Medulla oblongata (tissue), 1 donor: ENCODE measurements at regions not wholly inside any gene's neighbourhood (a gene's known extent, or its start where the extent isn't known, plus 50 kb on each side); places are given as distances from the start of the nearest gene placed in this dataset.
A peak's percentile ranks its signal among the peaks of the same experiment; 100 is the strongest.
"Not testable (repeated sequence)": the region's sequence is repeated elsewhere in the genome, so short reads cannot be mapped to it uniquely, and the experiment has no call there.

Experiments used
- DNase-seq: peaks from one replicate; pipeline ENCODE4 v3.0.0-alpha.2; 2015; ENCODE audit errors: extremely low spot score

DNA sequence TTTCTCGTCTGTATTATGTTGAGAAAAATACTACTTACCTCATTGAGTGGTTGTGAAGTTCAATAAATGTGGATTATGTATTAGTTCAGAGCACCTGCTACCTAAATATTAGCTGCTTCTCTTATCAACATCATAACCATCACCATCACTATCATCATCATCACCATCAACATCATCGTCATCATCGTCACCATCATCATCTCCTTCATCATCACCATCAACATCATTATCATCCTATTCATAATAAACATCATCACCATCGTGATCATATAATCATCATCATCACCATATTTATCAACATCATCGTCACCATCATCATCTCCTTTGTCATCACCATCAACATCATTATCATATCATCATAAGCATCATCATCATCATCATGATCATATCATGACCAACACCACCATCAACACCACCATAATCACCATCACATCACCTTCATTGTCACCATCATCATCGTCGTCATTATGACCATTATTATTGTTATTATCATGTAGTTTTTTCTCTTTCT, 181.0 kb upstream of the ADCY2 start:
- no peak for DNase-seq

DNA sequence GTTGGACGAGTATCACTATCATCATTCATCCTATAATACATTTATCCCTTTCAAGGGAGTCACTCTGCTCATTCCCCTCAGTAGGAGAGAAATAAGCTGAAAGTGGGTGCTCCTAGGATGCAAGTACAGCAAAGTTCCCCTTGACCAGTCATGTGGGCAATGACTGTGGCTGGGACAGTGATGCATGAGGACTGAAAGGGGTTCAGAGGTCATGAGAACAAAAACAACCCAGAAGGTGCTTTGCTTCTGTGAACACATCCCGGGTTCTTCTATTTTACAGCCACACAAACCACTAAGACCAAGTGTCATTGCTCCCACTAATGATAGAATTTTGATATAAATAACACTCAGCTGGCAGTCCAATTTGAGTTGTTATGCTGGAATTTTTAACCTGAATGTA, 177.8 kb upstream of the ADCY2 start:
- no peak for DNase-seq

DNA sequence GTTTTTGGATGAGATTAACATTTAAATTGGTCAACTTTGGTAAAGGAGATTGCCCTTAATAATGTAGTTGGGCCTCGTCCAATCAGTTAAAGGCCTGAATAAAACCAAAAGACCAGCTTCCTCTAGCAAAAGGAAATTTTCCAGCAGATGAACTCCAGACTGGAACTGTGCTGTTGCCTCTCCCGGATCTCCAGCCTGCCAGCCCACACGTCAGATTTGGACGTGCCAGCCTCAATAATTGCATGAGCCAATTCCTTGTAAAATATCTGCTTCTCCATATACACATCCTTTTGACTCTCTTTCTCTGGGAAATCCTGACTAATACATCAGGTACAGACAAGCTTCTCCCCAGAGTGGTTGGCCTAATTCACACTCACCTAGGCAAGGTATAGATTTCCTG, 175.8 kb upstream of the ADCY2 start:
- DNase-seq: no peak

DNA sequence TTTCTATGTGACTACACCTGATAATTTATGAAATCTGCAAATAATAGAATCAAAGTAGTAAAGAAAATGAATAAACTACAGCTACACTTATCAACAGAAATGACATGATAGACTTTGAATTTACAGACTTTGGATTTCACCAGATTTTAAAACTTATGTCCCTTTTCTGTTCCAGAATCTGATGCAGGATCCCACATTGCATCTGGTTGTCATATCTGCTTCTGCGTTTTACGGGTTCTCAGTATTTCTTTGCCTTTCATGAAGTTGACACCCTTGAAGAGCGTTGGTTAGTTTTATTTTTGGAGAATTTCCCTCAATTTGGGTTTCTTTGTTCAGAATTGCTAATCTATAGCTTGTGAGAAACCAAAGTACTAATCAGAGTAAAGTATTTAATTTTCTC, 174.9 kb upstream of the ADCY2 start:
- no peak for DNase-seq

DNA sequence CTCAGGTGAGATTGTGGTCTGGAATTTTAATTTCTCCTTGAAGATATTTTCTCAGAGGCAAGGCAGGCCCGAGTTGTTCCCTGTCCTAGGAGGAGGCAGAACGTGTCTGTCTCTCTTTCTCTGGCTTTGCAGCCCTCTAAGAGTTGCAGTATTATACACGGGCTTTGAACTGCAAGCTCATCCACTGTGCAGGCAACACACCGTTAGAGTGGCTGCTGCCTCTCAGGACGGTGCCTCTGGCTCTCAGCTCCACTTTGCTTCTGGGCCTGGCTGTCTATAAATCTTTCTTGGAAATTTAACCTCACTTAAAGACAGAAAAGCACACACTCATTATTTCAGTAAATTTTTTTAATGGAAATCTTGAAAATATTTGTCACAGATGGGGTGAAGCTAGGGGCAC, 170.1 kb upstream of the ADCY2 start:
- no peak for DNase-seq

DNA sequence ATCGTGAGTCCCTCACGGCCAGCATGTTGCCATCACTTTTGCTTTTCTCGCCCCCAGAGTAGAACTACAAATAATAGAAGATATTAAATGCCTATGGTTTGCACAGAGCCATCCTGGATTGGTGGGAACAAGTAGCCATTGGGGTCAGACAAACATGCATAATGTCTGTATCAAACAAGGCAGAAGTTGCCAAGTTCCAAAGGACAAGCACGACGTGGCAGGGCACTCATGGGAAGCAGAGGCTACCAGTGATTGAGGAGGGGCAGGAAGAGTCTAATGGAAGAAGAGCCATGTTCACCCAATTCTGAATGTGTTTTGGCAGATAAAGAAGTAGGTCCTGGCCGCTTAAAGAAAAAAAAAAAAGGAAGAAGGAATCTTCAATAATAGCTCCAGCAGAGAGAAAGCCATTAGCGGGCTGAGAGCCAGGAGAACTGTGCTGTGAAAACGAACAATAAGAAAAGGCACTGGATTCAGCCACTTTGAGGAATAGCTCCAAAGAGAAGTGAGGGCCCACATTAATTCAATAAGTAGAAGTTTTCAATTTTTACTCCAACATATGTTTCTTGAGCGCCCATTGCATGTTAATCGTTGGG, 153.7 kb upstream of the ADCY2 start:
- no peak for DNase-seq

DNA sequence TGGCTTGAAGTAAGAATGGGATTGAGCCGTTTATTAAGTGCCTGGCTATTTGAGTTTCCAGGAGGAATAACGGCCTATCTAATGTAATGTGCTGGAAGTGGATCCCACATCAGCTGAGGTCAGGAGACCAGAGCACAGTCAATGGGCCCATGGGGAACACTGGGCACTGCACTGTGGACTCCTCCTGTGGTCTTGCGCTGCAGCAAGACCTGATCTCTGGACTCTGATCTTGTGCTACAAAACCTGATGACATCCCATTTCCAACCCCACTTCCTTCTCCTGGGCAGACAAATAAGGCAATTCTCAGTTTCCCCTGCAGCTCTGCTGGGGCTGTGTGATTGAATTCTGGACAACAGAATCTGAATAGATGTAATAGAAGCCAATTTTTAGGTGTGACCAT, 151.7 kb upstream of the ADCY2 start:
- DNase-seq: no peak

DNA sequence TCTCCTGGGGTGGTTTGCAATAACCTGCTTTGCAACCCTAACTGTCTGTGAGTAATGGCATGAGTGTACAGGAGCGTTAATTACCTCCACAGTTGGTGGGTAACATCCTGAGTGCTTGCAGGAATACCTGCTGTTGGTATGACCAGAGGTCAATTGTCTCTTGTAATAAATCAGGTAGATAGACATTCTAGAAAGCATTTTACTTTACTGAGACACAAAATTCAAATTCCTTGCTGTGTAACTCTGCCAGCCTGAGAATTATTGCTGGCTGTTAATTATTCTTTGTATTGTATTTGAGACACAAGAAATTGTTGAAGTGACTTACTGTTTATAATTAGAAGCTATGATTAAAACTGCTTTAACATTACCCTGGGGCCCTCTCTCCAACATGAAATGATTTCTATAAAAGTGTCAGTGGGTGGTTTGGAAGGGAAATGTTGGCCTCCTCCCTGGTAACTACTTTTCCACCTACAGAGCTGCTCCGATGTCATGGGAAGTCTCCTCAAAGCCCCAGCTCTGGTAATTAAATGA, 150.8 kb upstream of the ADCY2 start:
- no peak for DNase-seq

DNA sequence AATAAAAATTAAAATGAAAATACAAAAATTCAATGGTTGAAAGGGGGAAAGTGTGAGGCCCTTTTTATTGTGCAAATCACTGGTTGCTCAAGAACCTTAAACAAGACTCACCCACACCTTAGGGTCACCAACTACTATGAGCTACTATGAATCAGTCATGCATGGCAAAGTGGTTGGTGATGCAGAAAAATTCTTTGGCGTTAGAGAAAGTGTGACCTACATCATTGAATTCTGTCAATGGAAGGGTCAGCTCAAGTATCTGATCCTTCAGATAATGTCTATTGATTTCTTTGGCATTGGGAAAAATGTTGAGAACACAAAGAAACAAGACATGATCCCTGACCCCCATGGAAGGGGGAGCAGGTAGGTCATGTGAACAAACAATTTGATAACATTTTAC, 149.7 kb upstream of the ADCY2 start:
- no peak for DNase-seq

DNA sequence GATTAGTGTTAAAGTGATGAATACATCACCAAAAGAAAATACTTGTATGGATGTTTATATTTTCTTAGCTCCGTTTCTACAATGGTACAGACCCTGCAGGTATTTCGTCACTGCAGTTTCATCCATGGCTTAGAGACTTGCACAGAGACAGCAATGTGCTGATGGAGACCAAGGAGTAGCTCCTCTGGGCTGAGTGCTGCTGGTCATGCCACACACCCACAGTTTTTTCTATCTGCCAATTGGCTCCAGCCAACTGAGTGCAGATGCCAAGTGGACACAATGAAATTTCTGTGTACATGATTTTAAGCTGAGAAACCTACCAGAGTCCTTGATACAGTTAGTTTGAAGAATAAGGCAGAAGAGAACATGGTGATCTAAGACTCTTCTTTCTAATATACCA, 145.9 kb upstream of the ADCY2 start:
- no peak for DNase-seq

DNA sequence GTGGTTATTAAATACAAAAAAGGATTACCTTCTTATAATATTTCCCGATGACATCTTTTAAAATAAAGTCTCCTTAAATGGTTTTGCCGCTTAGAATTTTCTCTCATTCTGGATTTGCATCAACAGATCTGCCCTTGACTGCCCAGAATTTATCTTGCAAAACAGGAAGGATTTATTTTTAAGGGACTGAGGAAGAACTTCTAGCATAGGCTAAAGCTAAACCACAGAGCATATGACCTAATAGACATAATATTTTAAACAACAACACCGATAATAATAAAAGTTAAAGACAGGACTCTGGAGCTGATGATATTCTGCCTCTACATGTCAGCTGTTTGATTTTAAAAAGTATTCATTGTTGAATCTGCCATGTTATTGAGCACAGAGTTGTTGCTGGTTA, 145.3 kb upstream of the ADCY2 start:
- DNase-seq: no peak

DNA sequence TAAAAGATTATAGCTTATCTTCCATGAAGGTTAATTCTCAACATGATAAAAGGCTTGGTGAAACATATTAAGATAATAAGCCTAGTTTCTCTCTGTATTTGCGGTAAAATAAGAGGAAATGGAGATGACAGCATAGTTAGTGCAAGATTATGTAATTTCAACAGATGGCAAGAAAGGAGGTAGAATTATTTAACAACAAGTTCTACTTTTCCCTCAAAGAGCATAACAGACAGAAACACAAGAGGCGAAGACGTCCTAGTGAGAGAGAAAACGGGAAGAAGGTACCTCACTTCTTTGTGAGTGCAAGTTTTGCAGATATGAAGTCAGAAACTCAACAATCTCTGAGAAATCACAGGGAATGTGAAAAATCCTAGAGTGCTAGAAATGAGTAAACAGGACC, 144.8 kb upstream of the ADCY2 start:
- peak; percentile 25 for DNase-seq

DNA sequence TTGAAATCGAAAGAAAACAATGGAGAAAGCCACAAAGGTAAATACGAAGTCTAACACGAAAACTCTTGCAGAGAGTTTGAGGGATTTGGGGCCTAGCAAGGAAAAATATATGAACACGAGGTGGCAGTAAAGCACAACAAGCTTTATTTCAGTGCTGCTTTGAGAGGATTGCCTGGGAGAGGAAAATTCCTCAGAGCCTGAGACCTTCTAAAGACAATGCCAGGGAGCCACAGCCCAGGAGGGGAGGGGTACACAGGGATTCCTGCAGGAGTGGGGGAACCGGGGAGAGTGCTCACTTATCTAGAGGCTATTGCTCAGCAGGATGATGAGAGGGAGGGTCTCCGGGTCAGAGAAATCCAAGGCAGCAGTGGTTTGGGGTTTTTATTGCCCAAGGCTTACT, 134.9 kb upstream of the ADCY2 start:
- DNase-seq: peak; percentile 75

DNA sequence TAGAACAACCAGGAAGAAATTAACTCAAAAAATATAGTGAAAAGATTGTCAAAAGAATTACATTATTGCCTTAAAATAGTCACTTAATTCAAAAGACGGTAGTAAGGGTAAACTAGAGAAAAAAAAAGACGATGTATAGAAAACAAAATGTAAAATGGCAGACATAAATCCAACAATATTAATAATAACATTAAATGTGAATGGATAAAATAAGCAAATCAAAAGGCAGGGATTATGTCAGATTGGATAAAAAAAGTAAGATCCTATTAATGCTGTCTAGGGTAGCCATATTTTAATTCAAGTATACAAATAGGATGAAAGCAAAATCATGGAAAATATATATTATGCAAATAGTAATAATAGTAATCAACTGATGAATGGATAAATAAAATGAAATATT, 134.0 kb upstream of the ADCY2 start:
- DNase-seq: no peak

DNA sequence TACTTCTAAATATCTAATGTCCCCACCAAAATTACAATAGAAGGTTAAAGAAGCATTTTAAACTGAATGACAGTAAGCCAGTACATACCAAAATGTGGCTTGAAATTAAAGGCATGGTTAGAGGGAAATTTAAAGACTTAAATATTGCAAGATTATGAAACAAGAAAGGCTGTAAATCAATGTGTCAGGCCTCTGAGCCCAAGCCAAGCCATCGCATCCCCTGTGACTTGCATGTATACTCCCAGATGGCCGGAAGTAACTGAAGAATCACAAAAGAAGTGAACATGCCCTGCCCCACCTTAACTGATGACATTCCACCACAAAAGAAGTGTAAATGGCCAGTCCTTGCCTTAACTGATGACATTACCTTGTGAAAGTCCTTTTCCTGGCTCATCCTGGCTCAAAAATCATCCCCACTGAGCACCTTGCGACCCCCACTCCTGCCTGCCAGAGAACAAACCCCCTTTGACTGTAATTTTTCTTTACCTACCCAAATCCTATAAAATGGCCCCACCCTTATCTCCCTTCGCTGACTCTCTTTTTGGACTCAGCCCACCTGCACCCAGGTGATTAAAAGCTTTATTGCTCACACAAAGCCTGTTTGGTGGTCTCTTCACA, 132.4 kb upstream of the ADCY2 start:
- DNase-seq: not testable (repeated sequence)

DNA sequence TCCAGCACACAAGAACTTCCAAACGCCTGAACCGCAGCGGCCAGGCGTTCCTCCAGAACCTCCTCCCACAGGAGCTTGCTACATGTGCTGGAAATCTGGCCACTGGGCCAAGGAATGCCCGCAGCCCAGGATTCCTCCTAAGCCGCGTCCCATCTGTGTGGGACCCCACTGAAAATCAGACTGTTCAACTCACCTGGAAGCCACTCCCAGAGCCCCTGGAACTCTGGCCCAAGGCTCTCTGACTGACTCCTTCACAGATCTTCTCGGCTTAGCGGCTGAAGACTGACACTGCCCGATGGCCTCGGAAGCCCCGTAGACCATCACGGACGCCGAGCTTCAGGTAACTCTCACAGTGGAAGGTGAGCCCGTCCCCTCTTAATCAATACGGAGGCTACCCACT, 130.2 kb upstream of the ADCY2 start:
- not testable (repeated sequence) for DNase-seq

DNA sequence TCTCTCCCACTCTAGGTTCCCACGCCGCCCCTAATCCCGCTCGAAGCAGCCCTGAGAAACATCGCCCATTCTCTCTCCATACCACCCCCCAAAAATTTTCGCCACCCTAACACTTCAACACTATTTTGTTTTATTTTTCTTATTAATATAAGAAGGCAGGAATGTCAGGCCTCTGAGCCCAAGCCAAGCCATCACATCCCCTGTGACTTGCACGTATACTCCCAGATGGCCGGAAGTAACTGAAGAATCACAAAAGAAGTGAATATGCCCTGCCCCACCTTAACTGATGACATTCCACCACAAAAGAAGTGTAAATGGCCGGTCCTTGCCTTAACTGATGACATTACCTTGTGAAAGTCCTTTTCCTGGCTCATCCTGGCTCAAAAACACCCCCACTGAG, 127.2 kb upstream of the ADCY2 start:
- not testable (repeated sequence) for DNase-seq

DNA sequence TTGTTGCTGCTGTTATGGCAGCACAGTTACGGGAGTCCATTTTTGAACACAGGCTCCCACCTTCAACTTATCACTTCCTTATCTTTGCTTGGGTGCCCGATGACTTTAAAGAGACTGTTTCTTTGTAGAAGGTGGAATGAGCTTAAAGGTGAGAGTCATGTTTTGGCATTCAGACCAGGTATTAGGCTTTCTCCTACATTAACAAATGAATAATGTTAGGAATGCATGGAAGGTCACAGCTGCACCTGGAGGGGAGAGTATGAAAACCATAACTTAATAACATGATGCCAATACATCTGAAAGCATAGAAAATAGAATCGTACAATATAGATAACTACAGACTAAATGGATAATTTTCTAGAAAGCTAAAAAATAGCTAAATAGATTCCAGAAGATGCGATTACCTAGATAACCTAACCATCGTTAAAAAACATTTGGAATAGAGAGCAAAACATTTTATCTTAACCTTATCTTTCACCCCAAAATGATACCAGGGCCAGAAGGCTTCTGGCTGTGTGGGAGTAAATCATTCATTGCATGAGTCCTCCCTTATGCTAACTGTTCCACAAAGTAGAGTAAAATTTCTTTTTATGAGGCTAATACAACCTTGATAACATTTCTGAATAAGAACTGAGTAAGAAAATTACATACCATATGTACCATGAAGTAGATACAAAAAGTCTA, 126.2 kb upstream of the ADCY2 start:
- no peak for DNase-seq

DNA sequence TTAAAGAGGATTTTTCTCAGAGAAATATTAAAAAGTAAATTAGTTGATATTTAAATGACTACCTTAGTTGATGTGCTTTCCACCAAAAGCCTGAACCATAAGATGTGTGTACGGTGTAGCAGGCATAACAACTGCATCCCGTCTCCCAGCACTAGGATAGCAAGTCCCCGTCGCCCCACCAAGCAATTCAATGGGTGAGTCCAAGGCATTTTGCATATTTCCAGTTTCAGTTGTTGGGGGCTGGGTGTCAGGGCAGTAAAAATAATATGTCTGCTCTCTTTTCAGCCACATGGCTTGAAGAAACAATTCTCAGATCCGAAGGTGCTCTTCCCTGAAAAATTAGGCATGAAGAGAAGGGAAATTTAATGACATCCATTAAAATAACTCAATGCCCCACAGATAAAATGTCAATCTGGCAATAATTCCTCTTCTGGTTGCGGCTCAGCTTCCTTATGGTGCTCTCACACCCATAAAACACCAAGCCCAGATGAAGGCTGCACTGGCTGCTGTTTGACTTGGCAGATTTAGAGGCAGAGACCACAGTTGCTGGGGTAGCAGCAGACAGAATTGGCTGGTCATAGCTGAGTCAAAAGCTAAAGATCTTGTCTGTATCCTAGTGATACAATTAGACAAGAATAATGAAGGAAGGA, 124.4 kb upstream of the ADCY2 start:
- peak; percentile 22 for DNase-seq

DNA sequence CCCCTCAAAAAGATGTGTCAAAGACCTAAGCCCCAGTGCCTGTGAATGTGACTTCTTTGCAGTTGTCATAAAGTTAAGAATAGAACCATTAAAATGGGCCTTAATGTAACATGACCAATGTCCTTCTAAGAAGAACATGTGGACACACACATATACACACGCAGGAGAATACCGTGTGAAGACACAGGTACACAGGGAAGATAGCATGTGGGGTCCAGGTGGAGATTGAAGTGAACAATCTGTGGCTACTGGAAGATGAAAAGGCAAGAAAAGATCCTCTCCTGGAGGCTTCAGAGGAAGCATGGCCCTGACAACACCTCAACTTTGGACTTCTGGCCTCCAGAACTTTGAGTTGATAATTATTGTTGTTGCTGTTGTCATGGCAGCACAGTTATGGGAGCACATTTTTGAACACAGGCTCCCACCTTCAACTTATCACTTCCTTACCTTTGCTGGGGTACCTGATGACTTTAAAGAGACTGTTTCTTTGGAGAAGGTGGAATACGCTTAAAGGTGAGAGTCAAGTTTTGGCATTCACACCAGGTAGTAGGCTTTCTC, 123.5 kb upstream of the ADCY2 start:
- DNase-seq: no peak

DNA sequence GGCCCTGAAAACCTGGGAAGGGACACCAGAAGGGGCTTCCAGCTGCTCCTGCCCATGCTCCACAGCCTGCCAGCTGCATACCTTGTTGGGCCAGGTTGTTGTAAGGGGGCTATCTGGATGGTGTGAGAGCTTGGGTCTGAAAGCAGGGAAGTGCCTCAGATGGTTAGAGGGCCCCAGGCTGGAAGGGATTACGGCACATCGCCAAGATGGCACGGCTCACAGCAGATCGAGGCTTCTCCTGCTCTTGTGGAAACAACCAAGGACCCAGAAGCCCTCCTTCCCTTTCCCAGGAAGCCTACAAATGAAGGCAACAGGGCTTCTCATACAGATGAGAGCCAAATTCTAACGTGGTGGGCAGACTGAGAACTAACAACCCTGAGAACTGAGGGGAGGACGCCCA, 121.7 kb upstream of the ADCY2 start:
- no peak for DNase-seq

DNA sequence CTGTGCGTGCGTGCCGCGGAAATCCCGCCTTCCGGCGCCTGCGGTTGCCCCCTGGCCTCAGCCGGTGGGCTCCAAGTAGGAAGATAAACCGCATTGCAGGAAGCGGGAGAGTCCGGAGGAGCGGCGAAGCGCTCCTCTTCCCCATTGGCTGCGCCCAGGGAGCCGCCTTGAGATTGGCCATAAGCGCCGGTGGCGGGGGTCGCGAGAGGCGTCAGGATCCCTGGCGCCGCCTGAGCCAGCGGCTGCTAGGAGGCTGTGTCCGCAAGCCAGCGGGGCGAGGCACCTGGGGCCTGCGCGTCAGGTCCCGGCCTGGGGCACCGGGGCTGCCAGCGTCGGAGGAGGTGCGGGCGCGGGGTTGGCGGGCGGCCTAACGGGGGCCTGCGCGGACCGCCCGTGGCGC, 106.3 kb upstream of the ADCY2 start:
- DNase-seq: not testable (repeated sequence)
